ENCODE measurements at regions not wholly inside any gene's neighbourhood (a gene's known extent, or its start where the extent isn't known, plus 50 kb on each side); places are given as distances from the start of the nearest gene placed in this dataset.
"Not testable (repeated sequence)": the region's sequence is repeated elsewhere in the genome, so short reads cannot be mapped to it uniquely, and the experiment has no call there.

GRCh38 chr11:15841931-15842740, 514.2 kb downstream of the SOX6 start:
- DNase-seq (ENCODE audit: insufficient read length, low spot score) (no peak), FAIRE-seq (no peak)
- no peak for TF ChIP-seq CTCF (IDR thresholded peaks at IDR 0.05; ENCODE audit: insufficient read depth, missing control alignments)

GRCh38 chr11:15843309-15843872, 513.0 kb downstream of the SOX6 start:
- DNase-seq (ENCODE audit: insufficient read length, low spot score) (no peak), FAIRE-seq (no peak)
- TF ChIP-seq CTCF (IDR thresholded peaks at IDR 0.05; ENCODE audit: insufficient read depth, missing control alignments): no peak

GRCh38 chr11:15845261-15845660, 511.1 kb downstream of the SOX6 start:
- FAIRE-seq: no peak
- no peak for DNase-seq (ENCODE audit: insufficient read length, low spot score)
- no peak for TF ChIP-seq CTCF (IDR thresholded peaks at IDR 0.05; ENCODE audit: insufficient read depth, missing control alignments)

GRCh38 chr11:15848631-15849168, 507.6 kb downstream of the SOX6 start:
- FAIRE-seq: no peak
- no peak for TF ChIP-seq CTCF (IDR thresholded peaks at IDR 0.05; ENCODE audit: insufficient read depth, missing control alignments)
- DNase-seq (ENCODE audit: insufficient read length, low spot score): no peak

- no peak for TF ChIP-seq CTCF (IDR thresholded peaks at IDR 0.05; ENCODE audit: insufficient read depth, missing control alignments)
- FAIRE-seq (no peak), DNase-seq (ENCODE audit: insufficient read length, low spot score) (no peak)
Observed at GRCh38 chr11:15849257-15849656, 507.1 kb downstream of the SOX6 start.

GRCh38 chr11:15850335-15850734, 506.0 kb downstream of the SOX6 start:
- not testable (repeated sequence) for DNase-seq (ENCODE audit: insufficient read length, low spot score); FAIRE-seq

- DNase-seq (ENCODE audit: insufficient read length, low spot score) (no peak), FAIRE-seq (no peak)
- no peak for TF ChIP-seq CTCF (IDR thresholded peaks at IDR 0.05; ENCODE audit: insufficient read depth, missing control alignments)
Observed at GRCh38 chr11:15851051-15851498, 505.3 kb downstream of the SOX6 start.
